Ammon's horn (tissue), 1 donor: ENCODE measurements at regions not wholly inside any gene's neighbourhood (a gene's known extent, or its start where the extent isn't known, plus 50 kb on each side); places are given as distances from the start of the nearest gene placed in this dataset.
"Not testable (repeated sequence)": the region's sequence is repeated elsewhere in the genome, so short reads cannot be mapped to it uniquely, and the experiment has no call there.

ENCODE experiments used
- DNase-seq: peaks from one replicate; pipeline ENCODE4 v3.0.0-alpha.2; 2016; ENCODE audit warnings: low spot score

DNA sequence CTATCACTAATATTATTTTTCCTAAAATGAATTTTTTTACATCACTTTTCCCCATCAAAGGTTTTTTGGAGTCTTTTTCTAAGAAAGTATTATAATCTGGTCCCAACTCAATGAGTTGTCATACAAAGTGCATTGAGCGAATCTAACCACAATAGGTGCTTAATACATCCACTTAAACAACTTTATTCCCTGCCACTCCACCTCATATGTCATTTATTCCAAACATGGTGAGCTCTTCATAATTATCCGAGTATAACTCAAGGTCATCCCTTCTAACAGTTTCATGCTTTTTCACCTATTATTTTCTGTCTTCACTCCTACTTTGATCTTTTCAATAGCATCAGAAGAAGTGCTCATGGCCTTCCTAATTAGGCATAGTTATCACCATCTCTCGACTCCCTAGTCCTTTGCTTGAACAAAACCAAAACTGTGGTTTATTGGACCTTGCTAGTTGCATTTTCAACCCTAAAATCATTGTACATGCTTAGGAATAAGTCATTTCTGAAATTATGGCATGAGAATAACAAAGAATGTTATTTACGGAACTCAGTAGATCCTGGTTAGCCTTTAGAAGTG, 754.7 kb upstream of the CTNND2 start:
- DNase-seq, result no peak

DNA sequence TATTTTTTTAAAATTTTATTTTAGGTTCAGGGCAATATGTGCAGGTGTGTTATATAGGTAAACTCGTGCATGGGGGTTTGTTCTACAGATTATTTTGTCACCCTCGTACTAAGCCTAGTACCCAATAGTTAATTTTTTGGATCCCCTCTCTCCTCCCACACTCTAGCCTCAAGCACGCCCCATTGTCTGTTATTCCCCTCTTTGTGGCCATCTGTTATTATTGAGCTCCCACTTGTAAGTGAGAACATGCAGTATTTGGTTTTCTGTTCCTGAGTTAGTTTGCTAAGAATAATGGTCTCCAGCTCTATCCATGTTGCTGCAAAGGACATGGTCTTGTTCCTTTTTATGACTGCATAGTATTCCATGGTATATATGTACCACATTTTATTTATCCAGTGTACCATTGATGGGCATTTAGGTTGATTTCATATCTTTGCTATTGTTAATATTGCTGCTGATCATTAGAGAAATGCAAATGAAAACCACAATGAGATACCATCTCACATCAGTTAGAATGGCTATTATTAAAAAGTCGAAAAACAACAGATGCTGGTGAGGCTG, 753.7 kb upstream of the CTNND2 start:
- not testable (repeated sequence) for DNase-seq

DNA sequence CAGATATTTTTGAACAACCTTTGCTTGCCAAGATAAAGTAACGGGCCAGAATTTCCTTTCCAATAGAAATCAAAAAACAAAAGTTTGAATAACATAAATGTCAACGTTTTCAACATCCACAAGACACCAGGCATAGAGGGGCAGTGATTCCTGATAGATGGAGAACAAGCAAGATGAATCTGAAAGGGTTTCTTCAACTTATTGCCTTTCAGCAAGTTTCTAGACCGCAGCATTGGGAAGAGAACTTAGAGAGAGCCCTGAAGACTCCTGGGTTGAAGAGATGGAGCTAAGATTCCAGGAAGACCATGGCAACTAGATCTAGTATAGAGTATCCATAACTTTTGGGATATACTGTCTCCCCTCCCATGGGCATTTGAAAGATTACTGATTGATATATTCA, 751.4 kb upstream of the CTNND2 start:
- DNase-seq, result no peak

DNA sequence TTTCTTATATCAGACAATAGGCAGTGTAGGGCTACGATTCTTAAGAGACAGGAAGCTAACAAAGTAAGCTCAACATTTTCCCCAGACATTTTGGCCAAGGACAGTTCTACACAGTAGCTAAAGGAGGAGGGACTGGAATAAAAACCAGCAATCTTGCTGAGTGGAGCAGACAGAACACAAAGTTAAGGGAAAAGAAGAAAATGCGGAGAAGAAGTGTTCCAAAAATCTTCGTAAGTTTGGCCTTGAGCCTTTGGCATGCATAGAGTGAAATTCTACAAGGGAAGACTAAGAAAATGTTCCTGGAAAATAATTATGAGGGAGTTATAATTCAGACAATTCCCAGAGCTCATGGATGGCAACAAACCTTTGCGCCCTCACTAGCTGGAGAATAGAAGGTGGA, 748.0 kb upstream of the CTNND2 start:
- DNase-seq, result no peak

DNA sequence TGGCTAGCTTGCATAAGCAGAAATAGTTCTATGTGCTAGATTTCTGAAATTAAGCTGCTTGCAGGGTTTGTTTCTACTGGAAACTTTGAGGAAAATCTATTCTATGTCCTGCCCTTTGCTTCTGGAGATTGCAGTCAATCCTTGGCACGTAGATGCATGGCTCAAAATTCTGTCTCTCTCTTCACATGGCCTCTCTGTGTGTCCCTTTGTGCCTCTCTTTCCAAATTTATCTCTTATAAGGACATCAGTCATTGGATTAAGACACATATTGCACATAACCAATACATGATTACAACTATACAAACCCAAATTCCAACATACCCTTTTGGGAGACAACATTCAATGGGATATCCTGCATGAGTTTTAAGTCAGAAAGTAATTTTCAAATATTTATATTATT, 744.3 kb upstream of the CTNND2 start:
- DNase-seq, result no peak

DNA sequence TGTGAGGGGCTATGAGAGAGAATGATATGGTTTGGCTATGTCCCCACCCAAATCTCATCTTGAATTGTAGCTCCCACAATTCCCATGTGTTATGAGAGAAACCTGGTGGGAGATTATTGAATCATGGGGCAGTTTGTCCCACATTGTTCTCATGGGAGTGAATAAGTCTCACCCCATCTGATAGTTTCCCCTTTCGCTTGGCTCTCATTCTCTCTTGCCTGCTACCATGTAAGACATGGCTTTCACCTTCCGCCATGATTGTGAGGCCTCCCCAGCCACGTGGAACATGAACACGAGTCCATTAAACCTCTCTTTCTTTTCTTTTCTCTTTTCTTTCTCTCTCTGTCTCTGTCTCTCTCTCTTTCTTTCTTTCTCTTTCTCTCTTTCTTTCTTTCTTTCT, 743.4 kb upstream of the CTNND2 start:
- DNase-seq, result no peak

DNA sequence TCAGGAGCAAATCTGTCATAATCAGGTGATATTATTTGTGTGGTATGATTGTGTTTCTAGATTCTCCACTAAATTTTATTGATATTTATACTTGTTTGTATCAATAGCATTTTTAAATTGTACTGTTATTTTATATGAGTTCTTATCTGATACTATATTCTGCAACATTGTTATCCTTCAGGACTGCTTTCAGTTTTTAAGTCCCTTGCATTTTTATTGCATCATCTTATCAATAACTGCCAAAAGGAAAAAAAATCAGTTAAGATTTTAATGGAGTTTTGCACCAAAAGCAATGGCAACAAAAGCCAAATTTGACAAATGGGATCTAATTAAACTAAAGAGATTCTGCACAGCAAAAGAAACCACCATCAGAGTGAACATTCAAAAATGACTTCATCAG, 741.3 kb upstream of the CTNND2 start:
- no peak for DNase-seq

DNA sequence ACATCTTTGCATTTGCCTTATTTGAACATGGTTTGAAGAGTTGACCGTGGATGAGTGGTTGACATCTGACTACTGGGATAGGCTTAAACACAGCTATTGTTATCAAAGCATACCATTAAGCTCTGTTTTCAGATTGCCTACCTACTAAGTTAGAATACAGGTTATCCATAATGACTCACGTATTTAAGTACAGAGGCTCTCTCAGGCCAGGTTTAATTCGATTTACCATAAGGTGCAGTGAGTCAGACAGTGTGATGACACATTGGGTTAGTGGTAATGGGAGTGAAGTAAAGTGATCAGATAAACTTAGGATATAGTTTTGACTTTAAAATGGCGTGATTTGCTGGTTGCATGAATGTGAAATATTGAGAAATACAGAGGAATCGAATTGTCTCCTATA, 732.0 kb upstream of the CTNND2 start:
- DNase-seq, result no peak

DNA sequence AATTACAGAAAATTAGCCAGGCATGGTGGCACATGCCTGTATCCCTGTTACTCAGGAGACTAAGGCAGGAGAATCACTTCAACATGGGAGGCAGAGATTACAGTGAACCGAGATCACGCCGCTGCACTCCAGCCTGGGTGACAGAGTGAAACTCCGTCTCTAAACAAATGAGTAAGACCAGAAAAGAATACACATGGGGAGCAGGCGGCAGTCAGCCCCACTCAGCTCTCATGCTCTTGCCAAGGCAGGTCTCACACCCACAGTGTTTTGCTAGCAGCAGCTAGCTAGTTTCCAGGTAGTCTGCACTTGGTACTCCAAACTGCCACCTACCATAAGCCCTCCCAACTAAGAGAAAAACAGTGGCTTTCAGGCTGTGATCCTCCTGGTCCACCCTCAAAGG, 722.3 kb upstream of the CTNND2 start:
- no peak for DNase-seq

DNA sequence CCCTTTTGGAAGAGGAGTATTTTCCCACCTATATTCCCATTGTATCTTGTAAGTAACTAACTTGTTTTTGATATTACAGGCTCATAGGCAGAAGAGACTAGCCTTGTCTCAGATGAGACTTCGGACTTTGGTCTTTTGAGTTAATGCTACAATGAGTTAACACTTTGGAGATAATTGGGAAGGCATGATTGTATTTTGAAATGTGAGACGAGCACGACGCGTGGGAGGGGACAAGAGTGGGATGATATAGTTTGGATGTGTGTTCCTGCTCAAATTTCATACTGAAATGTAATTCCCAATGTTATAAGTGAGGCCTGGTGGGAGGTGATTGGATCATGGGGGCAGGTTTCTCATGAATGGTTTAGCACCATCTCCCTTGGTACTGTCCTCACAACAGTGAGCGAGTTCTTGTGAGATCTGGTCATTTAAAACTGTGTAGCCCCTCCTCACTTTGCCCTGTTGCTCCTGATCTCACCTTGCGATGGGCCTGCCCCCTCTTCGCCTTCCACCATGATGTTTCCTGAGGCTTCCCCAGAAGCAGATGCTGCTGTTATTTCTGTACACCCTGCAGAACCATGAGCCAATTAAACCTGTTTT, 721.5 kb upstream of the CTNND2 start:
- DNase-seq, result no peak

DNA sequence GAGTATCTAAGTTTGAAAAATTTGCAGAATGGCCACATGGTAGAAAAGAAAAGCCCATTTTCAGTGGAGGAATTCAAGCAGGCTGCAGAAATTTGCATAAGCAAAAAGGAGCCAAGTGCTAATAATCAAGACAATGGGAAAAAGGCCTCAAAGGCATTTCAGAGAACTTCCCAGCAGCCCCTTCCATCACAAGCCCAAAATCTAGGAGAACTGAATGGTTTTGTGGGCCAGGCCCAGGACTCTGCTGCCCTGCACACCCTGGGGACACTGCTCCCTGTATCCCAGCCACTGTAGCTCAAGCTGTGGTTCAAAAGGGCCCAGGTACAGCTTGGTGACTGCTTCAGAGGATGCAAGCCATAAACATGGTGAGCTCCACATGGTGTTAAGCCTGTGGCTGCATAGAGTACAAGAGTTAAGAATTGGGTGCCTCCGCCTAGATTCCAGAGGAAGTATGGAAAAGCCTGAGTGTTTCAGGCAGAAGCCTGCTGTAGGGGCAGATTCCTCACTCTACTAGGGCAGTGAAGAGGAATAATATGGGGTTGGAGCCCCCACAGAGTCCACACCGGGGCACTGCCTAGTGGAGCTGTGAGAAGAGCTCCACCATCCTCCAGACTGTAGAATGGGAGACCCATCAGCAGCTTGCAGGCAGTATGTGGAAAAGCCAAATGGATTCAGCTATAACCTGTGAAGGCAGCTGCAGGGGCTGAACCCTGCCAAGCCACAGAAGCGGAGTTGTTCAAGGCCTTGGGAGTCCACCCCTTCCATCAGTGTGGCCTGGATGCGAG, 720.7 kb upstream of the CTNND2 start:
- DNase-seq, result no peak

DNA sequence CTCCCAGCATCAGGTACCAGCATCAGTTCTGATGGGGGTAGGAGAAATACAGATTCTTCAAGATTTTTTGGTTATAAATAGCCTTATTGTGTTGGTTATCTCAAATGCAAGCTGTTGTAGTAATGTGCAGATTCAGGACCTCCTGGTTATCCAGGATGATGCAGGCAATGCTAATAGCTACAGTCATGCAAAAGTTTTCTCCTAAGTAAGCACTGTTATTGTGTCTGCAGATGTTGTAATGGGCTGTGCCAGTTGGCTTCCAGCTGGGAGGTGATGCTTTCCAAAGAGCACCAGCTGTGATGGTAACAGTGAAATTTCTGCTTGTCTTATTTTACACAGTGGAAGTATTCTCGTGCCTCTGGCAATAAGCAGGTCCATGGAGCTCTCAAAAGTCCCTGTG, 719.2 kb upstream of the CTNND2 start:
- no peak for DNase-seq

DNA sequence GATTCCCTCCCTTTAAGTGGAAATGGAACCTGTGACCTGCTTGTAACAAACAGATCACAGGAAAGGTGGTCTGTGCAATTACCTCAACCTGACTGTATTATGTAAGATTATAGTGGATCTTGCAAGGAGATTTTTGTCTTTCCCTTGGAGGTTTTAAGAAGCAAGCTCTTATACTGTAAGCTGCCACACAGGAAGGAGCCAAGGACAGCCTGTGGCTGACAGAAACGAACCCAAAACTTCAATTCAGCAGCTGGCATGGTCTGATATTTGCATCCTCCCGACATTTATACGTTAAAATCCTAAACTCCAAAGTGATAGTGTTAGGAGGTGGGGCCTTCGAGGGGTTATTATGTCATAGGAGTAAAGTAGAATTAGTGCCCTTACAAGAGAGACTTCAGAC, 711.8 kb upstream of the CTNND2 start:
- DNase-seq, result no peak

DNA sequence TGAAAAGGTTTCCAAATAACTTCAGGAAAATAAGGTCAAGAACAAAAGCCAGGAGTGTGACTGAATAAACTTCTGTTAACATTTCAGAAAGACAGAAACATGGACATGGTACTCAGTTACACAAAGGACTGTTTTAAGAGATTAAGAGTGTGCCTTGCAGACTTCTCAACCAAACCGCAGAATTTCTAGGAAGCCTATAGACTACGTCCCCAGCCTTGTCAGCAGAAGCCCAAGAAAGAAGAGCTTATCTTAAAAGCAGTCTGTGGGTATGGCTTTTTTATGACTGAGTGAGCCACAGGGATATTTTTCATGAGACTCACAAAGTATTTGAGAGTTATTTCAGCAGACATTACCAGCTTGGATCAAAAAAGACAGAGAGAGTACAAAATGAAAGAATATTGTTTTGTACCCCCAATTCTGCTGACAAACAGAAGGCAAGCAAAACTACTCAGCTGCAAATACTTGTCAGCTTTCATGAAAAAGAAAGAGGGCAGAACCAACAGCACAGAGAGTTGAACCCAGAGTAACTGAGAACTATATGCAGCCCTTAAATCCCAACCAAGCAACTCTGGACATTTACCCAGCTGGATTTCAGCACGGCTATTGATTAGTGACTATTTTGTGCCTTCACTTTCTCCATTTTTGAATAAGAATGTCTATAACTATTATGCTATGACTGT, 711.0 kb upstream of the CTNND2 start:
- DNase-seq, result no peak

DNA sequence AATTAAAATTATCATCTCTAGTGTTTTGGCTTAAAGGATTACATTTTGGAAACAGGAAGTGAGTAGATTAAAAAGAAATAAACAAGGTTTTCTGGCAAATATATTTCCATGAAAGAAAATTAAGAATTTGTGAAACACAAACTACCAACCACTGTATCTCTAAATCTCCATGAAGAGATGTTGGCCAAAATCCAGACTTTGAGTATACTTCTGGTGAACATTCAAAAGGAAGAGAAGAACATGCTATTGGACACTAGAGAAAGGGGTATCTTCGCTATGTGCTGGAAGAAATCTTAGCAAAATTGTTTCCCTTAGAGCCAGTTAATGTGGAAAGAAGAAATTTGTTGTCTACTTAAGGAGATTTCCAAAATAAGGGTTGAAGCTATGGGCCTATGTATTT, 710.4 kb upstream of the CTNND2 start:
- no peak for DNase-seq

DNA sequence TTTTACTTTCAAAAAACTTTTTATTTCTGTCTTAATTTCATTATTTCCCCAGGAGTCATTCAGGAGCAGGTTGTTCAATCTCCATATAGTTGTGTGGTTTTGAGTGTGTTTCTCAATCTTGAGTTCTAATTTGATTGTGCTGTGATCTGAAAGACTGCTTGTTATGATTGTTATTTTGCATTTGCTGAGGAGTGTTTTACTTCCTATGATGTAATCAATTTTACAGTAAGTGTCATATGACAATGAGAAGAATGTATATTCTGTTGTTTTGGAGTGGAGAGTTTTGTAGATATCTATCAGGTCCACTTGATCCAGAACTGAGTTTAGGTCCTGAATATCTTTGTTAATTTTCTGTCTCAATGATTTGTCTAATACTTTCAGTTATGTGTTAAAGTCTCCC, 706.9 kb upstream of the CTNND2 start:
- no peak for DNase-seq

DNA sequence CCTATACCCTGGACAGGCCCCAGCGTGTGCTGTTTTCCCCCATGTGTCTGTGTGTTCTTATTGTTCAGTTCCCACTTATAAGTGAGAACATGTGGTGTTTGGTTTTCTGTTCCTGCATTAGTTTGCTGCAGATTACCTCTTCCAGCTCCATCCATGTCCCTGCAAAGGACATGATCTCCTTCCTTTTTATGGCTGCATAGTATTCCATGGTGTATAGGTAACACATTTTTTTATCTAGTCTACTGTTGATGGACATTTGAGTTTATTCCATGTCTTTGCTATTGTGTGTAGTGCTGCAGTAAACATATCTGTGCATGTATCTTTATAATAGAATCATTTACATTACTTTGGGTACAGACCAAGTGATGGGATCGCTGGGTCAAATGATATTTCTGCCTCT, 703.6 kb upstream of the CTNND2 start:
- not testable (repeated sequence) for DNase-seq

DNA sequence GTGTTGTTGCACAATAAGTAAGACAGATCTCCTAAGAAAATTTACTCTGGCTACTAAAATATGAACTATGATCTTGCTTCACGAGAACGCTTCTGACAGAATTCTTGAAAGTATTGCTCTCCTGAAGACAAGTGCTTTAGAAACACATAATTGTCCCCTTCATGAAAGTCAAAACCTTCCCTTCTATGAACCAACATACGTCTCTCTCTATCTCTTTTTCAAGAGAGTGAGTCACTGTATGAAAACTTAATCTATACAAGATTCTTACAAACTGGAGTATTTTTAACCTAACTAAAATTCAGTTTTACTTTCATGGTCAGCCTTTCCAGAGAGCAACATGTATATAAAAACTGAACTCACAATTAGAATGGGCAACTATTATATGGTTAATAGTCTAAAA, 688.0 kb upstream of the CTNND2 start:
- DNase-seq, result no peak

DNA sequence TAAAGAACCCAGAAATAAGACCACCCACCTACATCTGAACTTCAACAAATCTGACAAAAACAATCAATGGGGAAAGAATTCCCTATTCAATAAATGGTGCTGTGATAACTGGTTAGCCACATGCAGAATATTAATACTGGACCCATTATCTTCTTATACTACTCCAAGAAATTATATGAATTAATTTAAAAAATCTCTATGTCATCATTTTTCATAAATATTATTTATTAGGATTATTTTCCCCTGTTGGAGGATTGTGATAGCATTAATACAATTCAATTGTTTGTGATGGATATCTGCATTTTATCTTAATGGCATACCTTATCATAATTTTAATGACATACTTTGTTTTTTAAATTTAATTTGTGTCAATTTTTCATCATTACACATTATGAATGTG, 682.2 kb upstream of the CTNND2 start:
- no peak for DNase-seq

DNA sequence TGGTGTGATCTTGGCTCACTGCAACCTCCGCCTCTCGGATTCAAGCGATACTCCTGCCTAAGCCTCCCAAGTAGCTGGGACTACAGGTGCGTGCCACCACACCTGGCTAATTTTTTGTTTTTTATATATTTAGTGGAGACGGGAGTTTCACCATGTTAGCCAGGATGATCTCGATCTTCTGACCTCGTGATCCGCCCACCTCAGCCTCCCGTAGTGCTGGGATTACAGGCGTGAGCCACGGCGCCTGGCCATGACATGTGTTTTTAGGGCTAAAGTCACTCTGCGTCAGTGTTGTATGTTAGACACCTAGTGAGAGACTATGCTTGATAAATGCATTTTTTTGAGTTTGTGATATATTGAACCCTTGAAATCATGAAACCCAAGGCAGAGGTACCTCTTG, 674.6 kb upstream of the CTNND2 start:
- DNase-seq, result not testable (repeated sequence)

DNA sequence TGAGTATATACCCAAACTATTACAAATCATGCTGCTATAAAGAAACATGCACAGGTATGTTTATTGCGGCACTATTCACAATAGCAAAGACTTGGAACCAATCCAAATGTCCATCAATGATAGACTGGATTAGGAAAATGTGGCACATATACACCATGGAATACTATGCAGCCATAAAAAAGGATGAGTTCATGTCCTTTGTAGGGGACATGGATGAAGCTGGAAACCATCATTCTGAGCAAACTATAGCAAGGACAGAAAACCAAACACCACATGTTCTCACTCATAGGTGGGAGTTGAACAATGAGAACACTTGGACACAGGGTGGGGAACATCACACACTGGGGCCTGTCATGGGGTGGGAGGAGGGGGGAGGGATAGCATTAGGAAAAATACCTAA, 672.7 kb upstream of the CTNND2 start:
- not testable (repeated sequence) for DNase-seq

DNA sequence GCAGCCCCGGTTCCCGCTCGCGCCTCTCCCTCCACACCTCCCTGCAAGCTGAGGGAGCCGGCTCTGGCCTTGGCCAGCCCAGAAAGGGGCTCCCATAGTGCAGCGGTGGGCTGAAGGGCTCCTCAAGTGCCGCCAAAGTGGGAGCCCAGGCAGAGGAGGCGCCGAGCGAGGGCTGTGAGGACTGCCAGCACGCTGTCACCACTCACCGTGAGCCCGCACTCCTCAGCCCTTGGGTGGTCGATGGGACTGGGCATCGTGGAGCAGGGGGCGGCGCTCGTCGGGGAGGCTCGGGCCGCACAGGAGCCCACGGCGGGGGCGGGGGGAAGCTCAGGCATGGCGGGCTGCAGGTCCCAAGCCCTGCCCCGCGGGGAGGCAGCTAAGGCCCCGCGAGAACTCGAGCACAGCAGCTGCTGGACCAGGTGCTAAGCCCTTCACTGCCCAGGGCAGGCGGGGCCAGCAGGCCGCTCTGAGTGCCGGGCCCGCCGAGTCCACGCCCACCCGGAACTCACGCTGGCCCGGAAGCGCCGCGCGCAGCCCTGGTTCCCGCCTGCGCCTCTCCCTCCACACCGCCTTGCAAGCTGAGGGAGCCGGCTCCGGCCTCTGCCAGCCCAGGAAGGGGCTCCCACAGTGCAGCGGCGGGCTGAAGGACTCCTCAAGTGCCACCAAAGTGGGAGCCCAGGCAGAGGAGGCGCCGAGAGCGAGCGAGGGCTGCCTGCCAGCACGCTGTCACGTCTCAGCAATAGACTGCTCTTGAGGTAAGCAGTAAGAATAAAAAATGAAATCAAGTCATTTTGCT, 670.2 kb upstream of the CTNND2 start:
- DNase-seq, result not testable (repeated sequence)
